Ishikawa (cell line): ENCODE measurements at regions not wholly inside any gene's neighbourhood (a gene's known extent, or its start where the extent isn't known, plus 50 kb on each side); places are given as distances from the start of the nearest gene placed in this dataset.

Experiments used
- CEBPB ChIP-seq: IDR thresholded peaks from 2 replicates; pipeline ENCODE4 v1.6.1; 2012
- CREB1 ChIP-seq: IDR thresholded peaks from 2 replicates; pipeline ENCODE4 v1.6.1; 2012; ENCODE audit warnings: low read depth
- EGR1 ChIP-seq: IDR thresholded peaks from 2 replicates; pipeline ENCODE4 v1.6.1; 2012
- EP300 ChIP-seq: IDR thresholded peaks from 2 replicates; pipeline ENCODE4 v1.6.1; 2012; ENCODE audit warnings: borderline replicate concordance
- MAX ChIP-seq: IDR thresholded peaks from 2 replicates; pipeline ENCODE4 v1.6.1; 2012
- NFIC ChIP-seq: IDR thresholded peaks from 2 replicates; pipeline ENCODE4 v1.6.1; 2012
- RAD21 ChIP-seq: IDR thresholded peaks from 2 replicates; pipeline ENCODE4 v1.6.1; 2012; ENCODE audit warnings: low read depth
- TAF1 ChIP-seq: IDR thresholded peaks from 2 replicates; pipeline ENCODE4 v1.6.1; 2012; ENCODE audit warnings: low read depth, mild to moderate bottlenecking
- TCF12 ChIP-seq: IDR thresholded peaks from 2 replicates; pipeline ENCODE4 v1.6.1; 2012; ENCODE audit warnings: low read depth
- TEAD4 ChIP-seq: IDR thresholded peaks from 2 replicates; pipeline ENCODE4 v1.6.1; 2012
- USF1 ChIP-seq: IDR thresholded peaks from 2 replicates; pipeline ENCODE4 v1.6.1; 2012
- YY1 ChIP-seq: IDR thresholded peaks from 2 replicates; pipeline ENCODE4 v1.6.1; 2012; ENCODE audit warnings: low read depth
- TF ChIP-seq, protein P1 (sequence below): IDR thresholded peaks from 2 replicates; pipeline ENCODE4 v1.6.1; 2012; ENCODE audit warnings: low read depth, mild to moderate bottlenecking

DNA sequence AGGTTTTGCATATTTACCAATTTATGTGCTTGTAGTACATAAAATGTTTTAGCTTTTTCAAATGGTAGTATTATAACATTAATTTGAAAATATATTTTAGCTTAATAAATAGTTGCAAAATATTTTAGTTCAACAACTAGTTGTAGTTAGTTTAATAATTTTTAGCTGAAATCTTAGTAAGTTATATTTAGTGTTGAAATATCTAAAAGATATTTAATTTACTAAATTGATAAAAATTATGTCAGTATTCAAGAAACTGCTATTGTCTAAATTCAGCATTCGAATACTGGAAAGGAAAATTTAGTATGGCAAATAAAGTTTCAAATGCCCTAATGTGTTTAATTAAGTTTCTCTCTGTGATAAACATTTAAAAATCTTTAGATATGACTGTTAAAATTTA, 754.5 kb upstream of the MIR17HG start:
- TF ChIP-seq EGR1 = no peak
- TF ChIP-seq CEBPB = no peak
- TF ChIP-seq RAD21 = no peak
- TF ChIP-seq TCF12 = no peak
- TF ChIP-seq EP300 = no peak
- no peak for TF ChIP-seq MAX
- no peak for TF ChIP-seq TAF1
- no peak for TF ChIP-seq TEAD4
- TF ChIP-seq, protein P1, sequence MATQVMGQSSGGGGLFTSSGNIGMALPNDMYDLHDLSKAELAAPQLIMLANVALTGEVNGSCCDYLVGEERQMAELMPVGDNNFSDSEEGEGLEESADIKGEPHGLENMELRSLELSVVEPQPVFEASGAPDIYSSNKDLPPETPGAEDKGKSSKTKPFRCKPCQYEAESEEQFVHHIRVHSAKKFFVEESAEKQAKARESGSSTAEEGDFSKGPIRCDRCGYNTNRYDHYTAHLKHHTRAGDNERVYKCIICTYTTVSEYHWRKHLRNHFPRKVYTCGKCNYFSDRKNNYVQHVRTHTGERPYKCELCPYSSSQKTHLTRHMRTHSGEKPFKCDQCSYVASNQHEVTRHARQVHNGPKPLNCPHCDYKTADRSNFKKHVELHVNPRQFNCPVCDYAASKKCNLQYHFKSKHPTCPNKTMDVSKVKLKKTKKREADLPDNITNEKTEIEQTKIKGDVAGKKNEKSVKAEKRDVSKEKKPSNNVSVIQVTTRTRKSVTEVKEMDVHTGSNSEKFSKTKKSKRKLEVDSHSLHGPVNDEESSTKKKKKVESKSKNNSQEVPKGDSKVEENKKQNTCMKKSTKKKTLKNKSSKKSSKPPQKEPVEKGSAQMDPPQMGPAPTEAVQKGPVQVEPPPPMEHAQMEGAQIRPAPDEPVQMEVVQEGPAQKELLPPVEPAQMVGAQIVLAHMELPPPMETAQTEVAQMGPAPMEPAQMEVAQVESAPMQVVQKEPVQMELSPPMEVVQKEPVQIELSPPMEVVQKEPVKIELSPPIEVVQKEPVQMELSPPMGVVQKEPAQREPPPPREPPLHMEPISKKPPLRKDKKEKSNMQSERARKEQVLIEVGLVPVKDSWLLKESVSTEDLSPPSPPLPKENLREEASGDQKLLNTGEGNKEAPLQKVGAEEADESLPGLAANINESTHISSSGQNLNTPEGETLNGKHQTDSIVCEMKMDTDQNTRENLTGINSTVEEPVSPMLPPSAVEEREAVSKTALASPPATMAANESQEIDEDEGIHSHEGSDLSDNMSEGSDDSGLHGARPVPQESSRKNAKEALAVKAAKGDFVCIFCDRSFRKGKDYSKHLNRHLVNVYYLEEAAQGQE = no peak
- no peak for TF ChIP-seq NFIC
- no peak for TF ChIP-seq CREB1
- TF ChIP-seq USF1 = no peak
- TF ChIP-seq YY1 = no peak
